ENCODE measurements at regions not wholly inside any gene's neighbourhood (a gene's known extent, or its start where the extent isn't known, plus 50 kb on each side); places are given as distances from the start of the nearest gene placed in this dataset.

DNA sequence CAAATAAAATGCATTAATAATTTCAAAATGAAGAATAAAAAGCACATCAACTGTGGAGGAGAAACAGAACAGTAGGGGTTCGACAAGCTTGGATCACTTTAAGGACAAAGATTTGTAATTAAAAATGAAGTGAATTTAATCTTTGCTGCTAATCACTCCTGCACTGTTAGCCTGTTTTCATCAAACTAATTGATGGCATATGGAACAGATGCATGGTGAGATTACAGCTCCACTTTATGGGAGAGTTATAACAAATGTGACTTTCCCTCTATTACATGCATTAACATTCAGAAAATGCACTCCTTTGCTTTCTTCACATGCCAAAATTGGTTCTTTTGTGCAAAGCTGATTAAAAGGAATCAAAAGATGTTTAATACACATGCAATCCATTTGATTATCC, 207.2 kb upstream of the C21orf91 start:
- H3K36me3 Mint-ChIP-seq (ENCODE audit: low read depth, unreplicated experiment), result no peaks in the 10 kb centered on the region
- TF ChIP-seq, protein P1, sequence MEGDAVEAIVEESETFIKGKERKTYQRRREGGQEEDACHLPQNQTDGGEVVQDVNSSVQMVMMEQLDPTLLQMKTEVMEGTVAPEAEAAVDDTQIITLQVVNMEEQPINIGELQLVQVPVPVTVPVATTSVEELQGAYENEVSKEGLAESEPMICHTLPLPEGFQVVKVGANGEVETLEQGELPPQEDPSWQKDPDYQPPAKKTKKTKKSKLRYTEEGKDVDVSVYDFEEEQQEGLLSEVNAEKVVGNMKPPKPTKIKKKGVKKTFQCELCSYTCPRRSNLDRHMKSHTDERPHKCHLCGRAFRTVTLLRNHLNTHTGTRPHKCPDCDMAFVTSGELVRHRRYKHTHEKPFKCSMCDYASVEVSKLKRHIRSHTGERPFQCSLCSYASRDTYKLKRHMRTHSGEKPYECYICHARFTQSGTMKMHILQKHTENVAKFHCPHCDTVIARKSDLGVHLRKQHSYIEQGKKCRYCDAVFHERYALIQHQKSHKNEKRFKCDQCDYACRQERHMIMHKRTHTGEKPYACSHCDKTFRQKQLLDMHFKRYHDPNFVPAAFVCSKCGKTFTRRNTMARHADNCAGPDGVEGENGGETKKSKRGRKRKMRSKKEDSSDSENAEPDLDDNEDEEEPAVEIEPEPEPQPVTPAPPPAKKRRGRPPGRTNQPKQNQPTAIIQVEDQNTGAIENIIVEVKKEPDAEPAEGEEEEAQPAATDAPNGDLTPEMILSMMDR (IDR thresholded peaks at IDR 0.05; ENCODE audit: unreplicated experiment), result no peak
- no peak overlapping the region for H3K4me3 Mint-ChIP-seq (ENCODE audit: unreplicated experiment)
- no peaks in the 10 kb centered on the region for H3K9me3 Mint-ChIP-seq (ENCODE audit: unreplicated experiment)
- H3K27me3 Mint-ChIP-seq (ENCODE audit: unreplicated experiment), result no peaks in the 10 kb centered on the region
- H3K27ac Mint-ChIP-seq (ENCODE audit: unreplicated experiment), result no peak overlapping the region
- no peak for DNase-seq (ENCODE audit: low spot score)
- H3K4me1 Mint-ChIP-seq (ENCODE audit: unreplicated experiment), result no peaks in the 10 kb centered on the region

DNA sequence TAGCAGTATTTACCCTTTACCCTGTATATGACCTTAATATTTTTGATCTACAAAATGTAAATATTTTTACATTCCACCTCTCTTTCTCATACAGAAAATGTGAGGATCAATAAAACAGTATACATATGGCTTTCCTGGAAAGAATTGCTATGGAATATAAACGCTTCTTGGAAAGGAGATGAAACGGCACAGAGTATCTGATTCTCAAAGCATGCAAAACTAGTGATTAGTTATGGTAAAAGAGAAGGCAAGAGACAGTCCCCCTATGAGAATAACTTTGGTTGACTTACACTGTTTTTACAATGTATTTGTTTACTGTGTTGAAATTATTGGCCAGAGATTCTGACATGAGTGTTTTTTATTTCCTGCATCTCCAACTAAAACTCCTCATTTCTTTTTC, 204.6 kb upstream of the C21orf91 start:
- Mint-ChIP-seq H3K36me3 (ENCODE audit: low read depth, unreplicated experiment) (no peaks in the 10 kb centered on the region), H3K27me3 (ENCODE audit: unreplicated experiment) (no peaks in the 10 kb centered on the region), H3K4me3 (ENCODE audit: unreplicated experiment) (no peak overlapping the region), H3K27ac (ENCODE audit: unreplicated experiment) (no peak overlapping the region), H3K9me3 (ENCODE audit: unreplicated experiment) (no peaks in the 10 kb centered on the region), H3K4me1 (ENCODE audit: unreplicated experiment) (no peaks in the 10 kb centered on the region)
- TF ChIP-seq, protein P1 (IDR thresholded peaks at IDR 0.05; ENCODE audit: unreplicated experiment), result no peak
- no peak for DNase-seq (ENCODE audit: low spot score)

DNA sequence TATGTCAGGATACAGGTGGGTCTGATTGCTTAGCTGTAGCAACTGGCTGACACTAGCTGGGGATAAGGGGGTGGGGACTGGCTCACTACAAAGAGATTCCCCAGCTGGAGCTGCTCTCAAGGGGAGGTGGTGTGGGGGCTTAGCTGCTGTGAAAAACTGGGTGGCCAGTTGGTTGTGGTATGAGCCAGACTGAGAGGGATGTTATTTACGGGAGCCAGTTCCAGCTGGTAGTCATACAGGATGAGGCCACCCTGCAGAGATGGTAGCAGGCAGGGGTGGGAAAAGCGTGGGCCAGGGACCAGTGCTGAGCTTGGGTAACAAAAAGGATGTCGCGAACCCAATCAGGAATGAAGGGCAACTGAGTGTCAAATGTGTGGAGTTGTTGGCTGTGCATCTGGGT, 204.0 kb upstream of the C21orf91 start:
- Mint-ChIP-seq H3K4me1 (ENCODE audit: unreplicated experiment) (no peaks in the 10 kb centered on the region), H3K9me3 (ENCODE audit: unreplicated experiment) (no peaks in the 10 kb centered on the region), H3K27me3 (ENCODE audit: unreplicated experiment) (no peaks in the 10 kb centered on the region), H3K27ac (ENCODE audit: unreplicated experiment) (no peak overlapping the region), H3K36me3 (ENCODE audit: low read depth, unreplicated experiment) (no peaks in the 10 kb centered on the region), H3K4me3 (ENCODE audit: unreplicated experiment) (no peak overlapping the region)
- TF ChIP-seq, protein P1 (IDR thresholded peaks at IDR 0.05; ENCODE audit: unreplicated experiment), result no peak
- DNase-seq (ENCODE audit: low spot score), result no peak

DNA sequence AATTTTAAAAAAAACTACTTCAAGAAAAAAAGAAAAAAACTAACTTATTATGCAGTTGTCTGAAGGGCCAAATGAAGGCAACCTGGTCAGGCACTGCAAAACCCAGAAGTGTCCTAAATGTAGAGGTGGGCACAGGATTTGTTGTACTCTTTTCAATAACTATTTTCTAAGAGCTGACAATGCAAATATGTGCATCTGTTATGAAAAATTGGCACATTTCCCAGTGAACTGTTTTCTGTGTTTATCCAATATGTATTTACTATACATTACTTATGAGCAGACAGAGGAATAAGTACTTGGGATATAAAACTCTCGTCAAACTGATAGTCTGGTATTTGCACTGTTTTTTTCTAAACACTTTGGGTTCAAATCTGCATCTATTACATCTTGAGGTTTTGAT, 188.0 kb upstream of the C21orf91 start:
- Mint-ChIP-seq H3K36me3 (ENCODE audit: low read depth, unreplicated experiment) (no peaks in the 10 kb centered on the region), H3K9me3 (ENCODE audit: unreplicated experiment) (no peaks in the 10 kb centered on the region), H3K27ac (ENCODE audit: unreplicated experiment) (no peak overlapping the region), H3K27me3 (ENCODE audit: unreplicated experiment) (no peaks in the 10 kb centered on the region), H3K4me3 (ENCODE audit: unreplicated experiment) (no peak overlapping the region), H3K4me1 (ENCODE audit: unreplicated experiment) (no peaks in the 10 kb centered on the region)
- TF ChIP-seq, protein P1 (IDR thresholded peaks at IDR 0.05; ENCODE audit: unreplicated experiment), result no peak
- DNase-seq (ENCODE audit: low spot score), result no peak

DNA sequence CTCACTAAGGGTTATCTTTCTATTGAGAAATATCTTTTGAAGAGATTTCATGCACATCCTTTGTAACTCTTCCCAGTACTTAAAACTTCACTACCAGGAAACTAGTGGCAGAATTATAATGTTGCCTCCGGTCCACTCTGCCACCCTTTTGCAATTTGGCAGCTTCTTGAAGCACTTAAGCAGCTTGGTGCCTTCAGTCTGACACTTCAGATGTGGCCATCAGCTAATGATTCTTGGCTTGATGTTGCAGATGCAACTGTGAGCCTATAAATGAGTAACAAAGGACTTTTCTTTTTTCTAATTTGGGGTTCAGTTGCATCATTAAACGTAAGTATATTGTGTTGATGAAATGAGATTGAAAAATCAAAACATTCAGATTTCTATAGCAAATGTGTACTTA, 187.5 kb upstream of the C21orf91 start:
- Mint-ChIP-seq H3K27ac (ENCODE audit: unreplicated experiment) (no peak overlapping the region), H3K36me3 (ENCODE audit: low read depth, unreplicated experiment) (no peaks in the 10 kb centered on the region), H3K4me3 (ENCODE audit: unreplicated experiment) (no peak overlapping the region), H3K4me1 (ENCODE audit: unreplicated experiment) (no peaks in the 10 kb centered on the region), H3K9me3 (ENCODE audit: unreplicated experiment) (no peaks in the 10 kb centered on the region), H3K27me3 (ENCODE audit: unreplicated experiment) (no peaks in the 10 kb centered on the region)
- DNase-seq (ENCODE audit: low spot score), result no peak
- TF ChIP-seq, protein P1 (IDR thresholded peaks at IDR 0.05; ENCODE audit: unreplicated experiment), result no peak

All from endothelial cell (in vitro differentiated cells).